Spleen (tissue), 7 donors: ENCODE measurements at regions not wholly inside any gene's neighbourhood (a gene's known extent, or its start where the extent isn't known, plus 50 kb on each side); places are given as distances from the start of the nearest gene placed in this dataset.

ENCODE experiments used
- CTCF ChIP-seq, 11 experiments: fragments of 200-600 bp in 7 of 11; fragments of 450-650 bp in 4 of 11; sonication (generic) in 4 of 11; IDR thresholded peaks in 8 of 11; conservative IDR thresholded peaks in 3 of 11; 1 replicate in 7 of 11; 2 replicates in 4 of 11; pipeline versions ENCODE4 v1.4.0 to v1.8.0; 2016 to 2021; ENCODE audit warnings: antibody characterized with exemption in 11 of 11, inconsistent platforms in 4 of 11, mild to moderate bottlenecking in 1 of 11
- POLR2AphosphoS5 ChIP-seq, 3 donors: sonication (generic); formaldehyde crosslinking; IDR thresholded peaks; one replicate each; pipeline ENCODE4 v1.5.1; 2017; ENCODE audit warnings: antibody characterized with exemption in 3 of 3
- donor health status: DM: no; HTN: no; CAD: no; lungs with moderate emphysema.
- donor health status: DM: no; HTN: no; CAD: no.
- donor health status: DM: no; HTN: no; CAD: no.

- TF ChIP-seq CTCF (IDR thresholded peaks at IDR 0.05 in 8 of 11, conservative IDR thresholded peaks at IDR 0.05 in 3 of 11) (no peak), POLR2AphosphoS5 (IDR thresholded peaks at IDR 0.05) (peak in 2 of 3 donors; percentile 61 to 63)
These were observed 628.2 kb downstream of the CDH26 start for GRCh38 chr20:60586269-60587050.
